GM19043 (cell line): ENCODE measurements at regions not wholly inside any gene's neighbourhood (a gene's known extent, or its start where the extent isn't known, plus 50 kb on each side); places are given as distances from the start of the nearest gene placed in this dataset.

Source experiments
- ATAC-seq: cut with Tn5 transposase; IDR thresholded peaks from one replicate; pipeline ENCODE4 v1.9.1; 2021; ENCODE audit warnings: low read depth; ENCODE audit not compliant: unreplicated experiment

- ATAC-seq: no peak
Observed at GRCh38 chr6:76706086-76706485, 633.6 kb upstream of the IMPG1 start.

DNA sequence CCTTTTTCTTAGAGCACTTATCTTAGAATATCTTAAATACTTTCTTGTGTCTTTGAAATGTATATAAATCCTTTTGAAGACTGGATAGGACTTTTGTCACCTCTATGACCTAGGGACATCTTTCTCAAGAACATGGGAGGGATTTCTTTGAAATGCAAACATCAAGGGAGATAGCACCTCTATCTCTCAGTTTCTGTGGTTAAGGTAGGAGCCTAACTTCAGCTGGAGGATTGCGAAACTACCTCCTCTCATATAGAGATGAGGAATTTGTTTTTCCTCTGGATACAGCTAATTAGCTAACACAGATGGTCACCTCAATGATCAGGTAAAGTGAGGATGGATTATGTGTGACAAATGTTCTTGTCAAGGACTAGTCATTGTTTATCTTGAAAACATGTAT lies 631.3 kb upstream of the IMPG1 start:
- no peak for ATAC-seq

GRCh38 chr6:76703285-76703684 lies 630.8 kb upstream of the IMPG1 start:
- no peak for ATAC-seq

- ATAC-seq: no peak
Observed at GRCh38 chr6:76702187-76702586, 629.7 kb upstream of the IMPG1 start.

DNA sequence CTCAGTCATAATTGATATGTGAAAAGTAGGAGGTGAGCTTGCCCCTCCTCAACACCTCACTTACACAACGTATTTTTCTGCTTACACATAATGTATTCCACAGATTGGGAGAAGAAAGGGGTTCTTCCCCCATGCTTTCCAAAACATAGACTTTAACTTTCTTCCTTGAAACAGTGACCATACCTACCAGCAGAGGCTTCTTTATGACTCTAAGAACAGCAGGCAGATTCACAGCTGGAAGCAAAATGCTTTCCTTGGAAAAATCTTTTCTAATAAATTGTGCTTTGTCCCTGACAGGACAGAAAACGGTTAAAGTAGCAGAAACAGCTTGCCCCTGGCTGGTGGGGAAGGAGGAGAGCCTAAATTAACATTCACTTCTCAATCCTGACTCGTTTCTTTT lies 629.1 kb upstream of the IMPG1 start:
- ATAC-seq: no peak

DNA sequence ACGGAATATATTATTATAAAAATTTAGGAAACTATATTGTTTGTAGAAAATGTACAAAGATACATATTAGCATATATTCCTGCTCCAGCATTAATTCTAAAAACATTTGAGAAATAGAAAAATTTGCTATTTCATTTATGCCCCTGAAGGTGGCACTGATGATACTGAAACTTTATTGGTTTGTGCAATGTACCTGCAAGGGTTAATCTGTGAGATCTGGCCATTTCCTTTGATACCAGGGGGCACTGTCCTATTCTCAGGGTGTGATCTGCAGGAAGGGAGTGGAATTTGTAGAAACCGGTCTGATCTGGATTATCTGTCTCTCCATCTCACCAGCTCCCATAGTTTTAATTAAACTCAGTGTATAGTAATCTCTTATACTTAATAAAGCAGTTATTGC lies 625.1 kb upstream of the IMPG1 start:
- no peak for ATAC-seq

- ATAC-seq: no peak
Observed at GRCh38 chr6:76694795-76695194, 622.3 kb upstream of the IMPG1 start.

DNA sequence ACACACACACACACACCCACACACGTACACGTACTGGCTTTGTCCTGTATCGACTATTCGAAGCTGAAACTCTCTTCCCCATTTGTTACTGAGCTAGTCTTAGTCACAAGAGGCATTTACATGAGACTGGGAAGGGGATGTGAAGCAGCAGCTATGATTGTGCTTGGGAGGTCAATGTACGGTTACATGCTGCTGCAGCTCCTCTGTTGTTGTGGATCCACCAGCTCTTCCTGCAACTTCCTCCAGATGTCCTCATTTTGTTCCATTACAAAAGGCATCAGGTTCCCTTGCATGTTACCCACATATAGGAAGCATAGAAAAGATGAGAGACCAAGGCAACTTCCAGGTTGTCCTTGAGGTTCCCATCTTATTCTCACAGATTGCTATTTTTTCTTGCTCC lies 612.4 kb upstream of the IMPG1 start:
- ATAC-seq: no peak

DNA sequence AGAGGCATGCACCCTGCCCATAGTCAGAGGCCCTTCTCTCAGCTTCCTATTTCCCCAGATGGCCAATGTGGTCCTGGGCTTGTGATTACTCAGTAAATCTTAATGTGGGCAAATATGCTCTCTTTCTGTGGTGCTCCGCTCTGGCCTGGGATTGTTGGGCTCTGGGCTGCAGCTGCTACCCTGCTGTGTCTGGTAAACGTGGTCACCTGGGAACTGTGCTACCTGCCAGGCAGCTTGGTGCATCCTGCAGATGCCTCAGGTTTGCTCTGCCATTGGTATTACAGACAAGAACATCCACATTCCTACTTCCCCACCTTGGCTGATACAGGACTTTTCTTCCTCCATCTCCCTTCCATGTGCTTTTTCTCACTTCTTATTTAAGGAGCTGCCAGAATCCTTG lies 611.5 kb upstream of the IMPG1 start:
- no peak for ATAC-seq

DNA sequence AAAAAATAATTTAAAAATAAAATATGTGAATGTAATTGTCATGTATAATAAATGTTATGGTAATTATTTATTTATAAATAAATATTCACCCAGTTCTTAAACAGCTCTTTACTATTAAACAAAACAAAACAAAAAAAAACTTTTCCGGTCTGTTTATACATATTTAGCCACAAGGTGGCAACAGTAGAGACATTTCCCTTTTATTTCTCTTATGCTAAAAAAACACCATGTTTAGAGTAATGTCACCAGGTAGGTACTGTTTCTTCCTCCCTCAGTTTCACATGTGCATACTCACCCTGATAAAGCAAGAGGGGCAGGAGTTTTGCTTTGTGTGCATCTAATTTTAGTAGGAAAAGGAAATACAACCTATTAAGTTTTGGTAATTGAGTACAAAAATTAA lies 610.4 kb upstream of the IMPG1 start:
- ATAC-seq: no peak

- no peak for ATAC-seq
Observed at GRCh38 chr6:76681781-76682180, 609.3 kb upstream of the IMPG1 start.

- no peak for ATAC-seq
Observed at GRCh38 chr6:76677017-76677416, 604.6 kb upstream of the IMPG1 start.

- no peak for ATAC-seq
Observed at GRCh38 chr6:76671751-76672150, 599.3 kb upstream of the IMPG1 start.

DNA sequence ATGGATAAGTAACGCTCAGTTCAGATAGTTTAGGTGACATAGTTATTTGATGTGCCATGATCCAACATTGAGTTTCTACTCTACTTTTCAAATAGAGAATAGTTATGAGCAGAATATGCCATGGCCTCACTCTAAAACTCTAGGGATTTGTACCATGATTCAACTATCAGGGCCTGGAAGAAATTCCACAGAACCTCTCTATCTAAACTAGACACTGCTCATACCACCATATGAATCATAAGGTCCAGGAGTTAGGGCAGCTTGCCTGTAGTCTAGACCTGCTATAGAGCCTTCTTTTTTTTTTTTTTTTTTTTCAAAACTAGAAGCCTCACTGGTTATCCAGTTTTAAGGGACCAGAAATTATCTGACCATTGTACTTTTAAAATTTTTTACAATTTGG lies 571.8 kb upstream of the IMPG1 start:
- ATAC-seq: no peak

GRCh38 chr6:76639941-76640340 lies 567.5 kb upstream of the IMPG1 start:
- no peak for ATAC-seq

DNA sequence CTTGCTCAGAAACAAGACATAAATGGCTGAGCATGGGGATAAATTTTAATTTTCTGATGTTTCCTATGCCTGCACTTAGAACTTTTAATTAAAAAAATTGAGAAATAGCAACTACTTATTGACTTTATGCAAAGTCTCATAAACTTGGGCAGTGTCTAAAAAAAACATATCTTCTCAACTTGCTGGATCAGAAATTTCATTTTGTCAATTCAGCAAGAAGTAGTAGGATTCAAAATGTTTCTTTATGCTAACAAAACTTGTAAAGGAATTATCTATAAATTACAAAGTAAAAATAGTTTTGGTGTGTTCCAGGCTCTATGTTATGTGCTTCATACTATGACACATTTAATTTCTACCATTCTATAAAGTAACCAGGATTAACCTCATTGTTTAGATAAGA lies 562.2 kb upstream of the IMPG1 start:
- no peak for ATAC-seq

GRCh38 chr6:76633259-76633658 lies 560.8 kb upstream of the IMPG1 start:
- ATAC-seq: no peak

DNA sequence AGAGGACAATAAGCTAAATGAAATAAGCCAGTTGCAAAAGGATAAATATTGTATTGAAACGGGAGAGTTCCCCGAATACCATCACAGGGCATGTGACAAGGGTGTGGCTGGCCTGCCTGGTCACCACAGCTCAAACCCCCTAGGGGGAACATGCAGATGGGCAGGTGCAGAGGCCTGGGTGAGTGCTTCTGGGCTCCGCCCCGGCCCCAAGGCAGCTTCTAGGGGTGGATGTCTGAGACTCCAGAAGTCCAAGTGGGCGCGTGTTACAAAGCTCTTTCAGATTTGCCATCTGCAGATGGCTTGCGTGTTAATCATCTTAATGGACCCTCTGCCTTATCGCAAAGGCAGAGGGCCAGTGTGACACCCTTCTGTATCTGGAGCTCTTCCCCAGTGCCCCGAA lies 559.2 kb upstream of the IMPG1 start:
- ATAC-seq: no peak

DNA sequence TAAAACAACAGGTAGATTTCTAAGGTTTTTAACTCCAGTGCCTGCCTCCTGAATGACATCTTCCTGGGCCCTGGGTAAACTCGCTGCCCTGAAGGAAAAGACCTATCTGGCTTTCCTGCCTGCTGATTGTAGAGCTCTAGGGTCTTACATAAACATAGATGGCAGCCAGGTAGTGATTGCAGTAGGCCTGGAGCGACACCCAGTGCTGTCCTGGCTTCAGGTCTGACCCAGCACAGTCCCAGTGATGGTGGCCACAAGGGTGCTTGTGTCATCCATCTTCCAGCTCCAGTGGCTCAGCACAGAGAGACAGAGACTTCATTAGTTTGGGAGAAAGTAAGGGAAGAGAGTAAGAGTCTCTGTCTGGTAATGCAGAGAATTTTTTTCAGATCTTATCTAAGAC lies 542.9 kb upstream of the IMPG1 start:
- no peak for ATAC-seq

DNA sequence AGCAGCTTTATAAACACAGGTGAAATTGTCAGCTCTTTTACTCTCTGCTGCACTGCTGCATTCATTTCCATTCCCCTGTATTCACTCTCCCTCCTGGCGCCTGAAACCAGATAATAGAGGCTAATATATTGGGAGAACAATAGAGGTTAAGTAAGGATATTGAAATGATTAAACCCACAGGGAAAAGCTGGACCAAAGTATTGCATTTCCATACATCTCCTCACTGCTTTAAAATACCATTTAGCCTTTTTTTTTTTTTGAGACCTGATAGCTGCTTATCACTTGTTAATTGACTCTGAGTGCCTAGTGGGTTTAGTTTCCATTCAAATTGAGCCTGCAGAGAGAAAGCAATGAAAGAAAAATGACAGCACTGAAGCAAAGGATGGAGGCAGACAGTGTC lies 540.5 kb upstream of the IMPG1 start:
- no peak for ATAC-seq

DNA sequence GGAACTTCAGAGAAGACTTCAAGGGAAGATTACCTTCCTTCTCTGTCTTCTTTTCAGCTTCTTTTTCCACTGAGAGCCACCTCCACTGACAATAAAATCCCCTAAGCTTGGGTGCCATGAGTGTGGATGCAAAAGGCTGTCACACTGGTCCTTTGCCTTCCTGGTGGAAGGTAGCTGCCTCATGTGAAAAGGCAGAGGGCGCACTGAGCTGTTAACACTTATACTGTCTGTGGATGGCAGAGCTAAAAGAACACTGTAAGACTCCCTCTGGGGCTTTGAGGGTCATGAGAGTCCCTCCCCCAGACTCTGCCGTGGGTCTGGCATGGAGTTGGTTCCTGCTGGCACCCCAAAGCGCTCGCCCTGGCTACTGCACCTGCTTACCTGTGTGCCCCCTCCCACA lies 536.7 kb upstream of the IMPG1 start:
- no peak for ATAC-seq

- ATAC-seq: no peak
Observed at GRCh38 chr6:76594109-76594508, 521.6 kb upstream of the IMPG1 start.

GRCh38 chr6:76593668-76594067 lies 521.2 kb upstream of the IMPG1 start:
- no peak for ATAC-seq

GRCh38 chr6:76592566-76592965 lies 520.1 kb upstream of the IMPG1 start:
- no peak for ATAC-seq
